H1 (cell line): ENCODE measurements at regions not wholly inside any gene's neighbourhood (a gene's known extent, or its start where the extent isn't known, plus 50 kb on each side); places are given as distances from the start of the nearest gene placed in this dataset.

Source experiments
- CHD1 ChIP-seq: IDR thresholded peaks from 2 replicates; pipeline ENCODE4 v1.6.1; 2012; ENCODE audit warnings: low read depth, low read length, improper control_type of control experiment
- POLR2AphosphoS5 ChIP-seq: IDR thresholded peaks from 2 replicates; pipeline ENCODE4 v1.6.1; 2011; ENCODE audit warnings: low read depth, low read length
- POU5F1 ChIP-seq: IDR thresholded peaks from 2 replicates; pipeline ENCODE4 v1.6.1; 2011; ENCODE audit warnings: low read depth, mild to moderate bottlenecking, low read length, moderate library complexity
- RAD21 ChIP-seq, 2 experiments: IDR thresholded peaks in 1 of 2; conservative IDR thresholded peaks in 1 of 2; 2 replicates each; pipeline ENCODE4 v1.6.1; 2011; ENCODE audit warnings: low read depth in 2 of 2, low read length in 2 of 2, improper control_type of control experiment in 1 of 2, inconsistent platforms in 1 of 2, mild to moderate bottlenecking in 1 of 2, moderate library complexity in 1 of 2
- SIN3A ChIP-seq, 2 experiments: IDR thresholded peaks in 1 of 2; conservative IDR thresholded peaks in 1 of 2; 2 replicates each; pipeline ENCODE4 v1.6.1; 2011 to 2012; ENCODE audit warnings: low read length in 2 of 2, improper control_type of control experiment in 1 of 2, low read depth in 1 of 2, mild to moderate bottlenecking in 1 of 2
- SP1 ChIP-seq: IDR thresholded peaks from 2 replicates; pipeline ENCODE4 v1.6.1; 2011; ENCODE audit warnings: low read depth, low read length
- TEAD4 ChIP-seq: IDR thresholded peaks from 2 replicates; pipeline ENCODE4 v1.6.1; 2012; ENCODE audit warnings: low read depth, low read length, inconsistent platforms, mixed read lengths
- TF ChIP-seq, protein P1 (sequence below), 3 experiments: IDR thresholded peaks; 1 replicate in 2 of 3; 2 replicates in 1 of 3; pipeline versions ENCODE4 v1.5.1 to v1.6.1; 2011; ENCODE audit warnings: low read length in 3 of 3, mild to moderate bottlenecking in 3 of 3, inconsistent platforms in 2 of 3, low read depth in 1 of 3, moderate library complexity in 1 of 3; ENCODE audit not compliant: insufficient read depth in 1 of 3; ENCODE audit errors: control extremely low read depth in 1 of 3

DNA sequence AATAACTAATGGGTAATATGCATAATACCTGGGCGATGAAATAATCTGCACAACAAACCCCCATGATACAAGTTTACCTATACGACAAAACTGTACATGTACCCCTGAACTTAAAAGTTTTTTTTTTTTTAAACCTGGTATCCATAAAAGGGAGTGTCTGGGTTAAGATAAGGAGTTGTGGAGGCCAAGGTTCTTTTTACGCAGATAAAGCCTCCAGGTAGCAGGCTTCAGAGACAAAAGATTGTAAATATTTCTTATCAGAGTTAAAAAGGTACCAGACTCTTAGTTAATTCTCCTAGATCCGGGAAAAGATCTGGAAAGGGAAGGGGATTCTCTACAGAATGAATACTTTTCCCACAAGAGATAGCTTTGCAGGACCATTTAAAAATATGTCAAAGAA lies 259.4 kb upstream of the SSTR1 start:
- TF ChIP-seq SP1 (no peak), POLR2AphosphoS5 (no peak), CHD1 (no peak), POU5F1 (no peak), RAD21 (IDR thresholded peaks at IDR 0.05 in 1 of 2, conservative IDR thresholded peaks at IDR 0.05 in 1 of 2; ENCODE audit: low read depth in 2 of 2, low read length in 2 of 2) (no peak), TEAD4 (no peak), SIN3A (conservative IDR thresholded peaks at IDR 0.05 in 1 of 2, IDR thresholded peaks at IDR 0.05 in 1 of 2; ENCODE audit: low read depth in 1 of 2, low read length in 2 of 2) (no peak)
- TF ChIP-seq, protein P1, sequence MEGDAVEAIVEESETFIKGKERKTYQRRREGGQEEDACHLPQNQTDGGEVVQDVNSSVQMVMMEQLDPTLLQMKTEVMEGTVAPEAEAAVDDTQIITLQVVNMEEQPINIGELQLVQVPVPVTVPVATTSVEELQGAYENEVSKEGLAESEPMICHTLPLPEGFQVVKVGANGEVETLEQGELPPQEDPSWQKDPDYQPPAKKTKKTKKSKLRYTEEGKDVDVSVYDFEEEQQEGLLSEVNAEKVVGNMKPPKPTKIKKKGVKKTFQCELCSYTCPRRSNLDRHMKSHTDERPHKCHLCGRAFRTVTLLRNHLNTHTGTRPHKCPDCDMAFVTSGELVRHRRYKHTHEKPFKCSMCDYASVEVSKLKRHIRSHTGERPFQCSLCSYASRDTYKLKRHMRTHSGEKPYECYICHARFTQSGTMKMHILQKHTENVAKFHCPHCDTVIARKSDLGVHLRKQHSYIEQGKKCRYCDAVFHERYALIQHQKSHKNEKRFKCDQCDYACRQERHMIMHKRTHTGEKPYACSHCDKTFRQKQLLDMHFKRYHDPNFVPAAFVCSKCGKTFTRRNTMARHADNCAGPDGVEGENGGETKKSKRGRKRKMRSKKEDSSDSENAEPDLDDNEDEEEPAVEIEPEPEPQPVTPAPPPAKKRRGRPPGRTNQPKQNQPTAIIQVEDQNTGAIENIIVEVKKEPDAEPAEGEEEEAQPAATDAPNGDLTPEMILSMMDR (IDR thresholded peaks at IDR 0.05; ENCODE audit: control extremely low read depth in 1 of 3, insufficient read depth in 1 of 3, low read depth in 1 of 3, low read length in 3 of 3), result no peak
